GM19395 (cell line): ENCODE measurements at regions not wholly inside any gene's neighbourhood (a gene's known extent, or its start where the extent isn't known, plus 50 kb on each side); places are given as distances from the start of the nearest gene placed in this dataset.

Experiments used
- ATAC-seq: cut with Tn5 transposase; IDR thresholded peaks from one replicate; pipeline ENCODE4 v1.9.1; 2021; ENCODE audit warnings: mild to moderate bottlenecking, moderate library complexity; ENCODE audit not compliant: unreplicated experiment

- ATAC-seq: no peak
Observed at GRCh38 chr18:45222180-45222579, 393.1 kb upstream of the SLC14A2 start.

GRCh38 chr18:45227001-45227742 is 388.1 kb upstream of the SLC14A2 start:
- ATAC-seq: no peak

- ATAC-seq: no peak
Observed at GRCh38 chr18:45228796-45229388, 386.4 kb upstream of the SLC14A2 start.

GRCh38 chr18:45231617-45232016 is 383.7 kb upstream of the SLC14A2 start:
- no peak for ATAC-seq

- ATAC-seq: no peak
Observed at GRCh38 chr18:45232061-45232460, 383.2 kb upstream of the SLC14A2 start.

GRCh38 chr18:45236676-45237075 is 378.6 kb upstream of the SLC14A2 start:
- ATAC-seq: no peak

GRCh38 chr18:45237343-45238098 is 377.8 kb upstream of the SLC14A2 start:
- ATAC-seq: no peak

- ATAC-seq: no peak
Observed at GRCh38 chr18:45241271-45241670, 374.0 kb upstream of the SLC14A2 start.

GRCh38 chr18:45241982-45242565 is 373.2 kb upstream of the SLC14A2 start:
- ATAC-seq: no peak

- ATAC-seq: no peak
Observed at GRCh38 chr18:45243340-45244110, 371.8 kb upstream of the SLC14A2 start.

GRCh38 chr18:45245091-45245511 is 370.2 kb upstream of the SLC14A2 start:
- ATAC-seq: no peak

GRCh38 chr18:45248240-45248903 is 366.9 kb upstream of the SLC14A2 start:
- ATAC-seq: no peak

- ATAC-seq: no peak
Observed at GRCh38 chr18:45249246-45249661, 366.0 kb upstream of the SLC14A2 start.

GRCh38 chr18:45250479-45250878 is 364.8 kb upstream of the SLC14A2 start:
- no peak for ATAC-seq

- no peak for ATAC-seq
Observed at GRCh38 chr18:45251236-45251635, 364.0 kb upstream of the SLC14A2 start.

GRCh38 chr18:45252474-45252873 is 362.8 kb upstream of the SLC14A2 start:
- ATAC-seq: no peak

GRCh38 chr18:45253056-45253565 is 362.2 kb upstream of the SLC14A2 start:
- ATAC-seq: no peak

GRCh38 chr18:45253973-45254708 is 361.1 kb upstream of the SLC14A2 start:
- no peak for ATAC-seq

- ATAC-seq: no peak
Observed at GRCh38 chr18:45254709-45255082, 360.6 kb upstream of the SLC14A2 start.
